Breast epithelium (tissue), 3 donors: ENCODE measurements at regions not wholly inside any gene's neighbourhood (a gene's known extent, or its start where the extent isn't known, plus 50 kb on each side); places are given as distances from the start of the nearest gene placed in this dataset.

ENCODE experiments used
- CTCF ChIP-seq, 3 donors: fragments of 450-650 bp; IDR thresholded peaks; one replicate each; pipeline ENCODE4 v1.5.1; 2016 to 2017; ENCODE audit warnings: antibody characterized with exemption in 3 of 3, mild to moderate bottlenecking in 3 of 3, moderate library complexity in 3 of 3
- POLR2AphosphoS5 ChIP-seq, 3 donors: sonication (generic); formaldehyde crosslinking; IDR thresholded peaks; one replicate each; pipeline ENCODE4 v1.6.1; 2017; ENCODE audit warnings: antibody characterized with exemption in 3 of 3

GRCh38 chr9:129451669-129452068, 169.2 kb downstream of the C9orf50 start:
- no peak for TF ChIP-seq CTCF (IDR thresholded peaks at IDR 0.05)
- no peak for TF ChIP-seq POLR2AphosphoS5 (IDR thresholded peaks at IDR 0.05)
